NOMO-1 (cell line): ENCODE measurements at regions not wholly inside any gene's neighbourhood (a gene's known extent, or its start where the extent isn't known, plus 50 kb on each side); places are given as distances from the start of the nearest gene placed in this dataset.
"Not testable (repeated sequence)": the region's sequence is repeated elsewhere in the genome, so short reads cannot be mapped to it uniquely, and the experiment has no call there.

Source experiments
- DNase-seq, 2 experiments: peaks; one replicate each; lab custom pipeline; 2025; ENCODE audit not compliant: unreplicated experiment in 2 of 2; lab: John Stamatoyannopoulos, UW

DNA sequence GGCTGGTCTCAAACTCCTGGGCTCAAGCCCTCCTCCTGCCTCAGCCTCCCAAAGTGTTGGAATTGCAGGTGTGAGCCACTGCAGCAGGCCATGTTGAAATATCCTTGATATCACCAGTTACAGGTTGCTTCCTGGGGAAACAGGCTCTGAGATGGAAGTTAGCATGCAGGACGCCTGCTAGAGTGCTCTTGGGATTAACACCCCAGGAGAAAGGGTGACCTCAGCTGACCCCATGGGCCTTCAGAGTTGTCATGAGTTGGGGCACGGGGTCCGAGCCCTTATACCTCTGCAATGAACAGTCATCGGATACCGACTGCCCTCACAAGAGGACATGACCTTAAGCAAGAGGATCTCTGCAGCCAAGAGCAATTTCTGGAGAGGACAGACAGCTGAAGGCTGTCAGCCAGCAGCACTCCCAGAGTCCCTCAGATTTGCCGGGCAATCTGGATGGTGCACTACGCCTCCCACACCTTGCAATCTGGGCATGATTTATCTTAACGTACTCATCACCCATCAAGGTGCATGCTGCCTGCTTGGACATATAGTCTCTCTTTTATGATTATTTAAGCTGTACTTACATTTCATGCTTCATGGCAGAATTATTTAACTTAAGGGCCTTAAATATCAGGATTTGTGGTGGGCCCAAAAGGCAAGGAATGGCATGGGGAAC, 134.6 kb downstream of the ADSS2 start:
- DNase-seq: no peak

DNA sequence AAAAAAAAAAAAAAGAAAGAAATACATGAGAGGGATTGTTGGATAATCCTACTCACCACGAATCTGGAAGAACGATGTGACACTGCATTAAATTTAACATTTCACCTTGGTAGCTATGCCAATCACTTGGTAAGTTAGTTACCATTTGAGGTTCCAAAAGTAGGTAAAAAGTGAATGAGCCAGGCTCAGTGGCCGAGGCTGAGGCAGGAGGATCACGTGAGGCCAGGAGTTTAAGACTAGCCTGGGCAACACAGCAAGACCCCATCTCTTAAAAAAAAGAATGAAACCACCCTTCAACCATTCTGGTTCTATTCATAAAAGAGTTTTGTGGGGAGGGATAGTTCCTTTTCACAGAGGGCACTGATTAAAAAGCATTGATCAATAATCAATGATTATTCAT, 133.6 kb downstream of the ADSS2 start:
- DNase-seq: no peak

DNA sequence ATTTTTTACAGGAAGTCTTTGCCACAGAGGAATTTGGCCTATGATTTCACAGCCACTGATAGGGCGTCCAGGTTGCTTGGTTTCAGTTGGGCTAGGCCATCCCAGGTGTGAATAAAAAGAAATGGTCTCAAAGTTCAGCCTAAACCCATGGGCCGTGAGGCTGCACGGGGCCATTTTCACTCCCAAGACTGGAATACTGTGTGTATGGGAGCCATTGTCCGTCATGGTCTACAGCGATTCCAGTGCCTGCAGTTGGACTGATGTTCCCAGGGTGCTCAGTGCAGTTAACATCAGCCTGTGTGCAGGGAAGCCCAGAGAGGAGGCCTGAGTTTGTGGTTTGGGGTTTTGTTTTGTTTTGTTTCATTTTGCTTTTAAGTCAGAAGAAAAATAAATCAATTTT, 133.2 kb downstream of the ADSS2 start:
- no peak for DNase-seq

DNA sequence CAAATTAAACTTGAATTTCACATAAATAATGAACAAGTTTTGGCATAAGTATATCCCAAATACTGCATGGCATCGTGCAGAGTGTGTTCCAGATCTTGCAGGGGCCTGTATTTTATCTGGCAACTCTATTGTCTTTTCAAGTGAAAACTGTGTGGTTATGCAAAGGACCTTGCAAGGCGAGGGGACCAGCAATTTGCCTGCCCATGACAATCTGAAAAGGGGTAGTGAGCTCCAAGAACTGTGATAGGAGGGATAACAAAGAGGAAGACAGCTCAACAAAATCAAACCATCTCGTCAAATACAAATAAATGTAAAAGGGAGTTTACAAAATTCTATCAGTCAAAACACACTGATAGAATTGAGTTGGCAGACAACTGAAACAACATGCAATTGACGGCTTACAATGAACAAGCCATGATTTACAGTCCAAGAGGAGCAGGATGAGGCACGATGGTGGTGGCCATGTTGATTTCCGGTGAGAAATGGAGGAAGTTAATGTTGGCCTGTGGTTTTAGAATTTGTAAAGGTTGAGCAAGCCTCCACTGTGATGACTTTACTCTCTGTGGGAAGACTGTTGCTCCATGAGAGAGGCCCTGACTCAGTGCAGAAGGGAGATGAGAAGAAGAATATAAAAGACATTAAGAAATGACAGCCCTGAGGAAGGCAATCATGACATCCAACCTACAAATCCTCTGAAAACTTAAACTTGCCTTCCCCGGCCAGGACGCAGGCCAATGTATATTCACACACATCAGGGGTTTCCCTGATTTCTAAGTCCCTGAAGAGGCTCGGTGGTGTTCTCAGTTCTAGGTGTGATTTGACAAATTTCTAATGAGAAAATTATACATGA, 132.2 kb downstream of the ADSS2 start:
- DNase-seq: peak; percentile 81 to 98

DNA sequence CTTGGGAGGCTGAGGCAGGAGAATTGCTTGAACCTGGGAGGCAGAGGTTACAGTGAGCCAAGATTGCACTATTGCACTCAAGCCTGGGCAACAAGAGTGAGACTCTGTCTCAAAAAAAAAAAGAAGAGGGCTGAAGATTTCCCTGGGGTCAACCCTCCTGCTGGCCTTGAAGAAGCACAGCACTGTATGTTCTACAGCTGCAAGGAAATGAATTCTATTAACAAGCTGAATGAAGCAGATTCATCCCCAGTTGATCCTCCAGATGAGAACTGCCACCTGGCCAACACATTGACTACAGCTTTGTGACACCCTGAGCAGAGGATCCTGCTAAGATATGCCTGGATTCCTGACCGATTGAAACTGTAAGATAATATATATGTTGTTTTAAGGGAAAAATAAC, 129.5 kb downstream of the ADSS2 start:
- no peak for DNase-seq

DNA sequence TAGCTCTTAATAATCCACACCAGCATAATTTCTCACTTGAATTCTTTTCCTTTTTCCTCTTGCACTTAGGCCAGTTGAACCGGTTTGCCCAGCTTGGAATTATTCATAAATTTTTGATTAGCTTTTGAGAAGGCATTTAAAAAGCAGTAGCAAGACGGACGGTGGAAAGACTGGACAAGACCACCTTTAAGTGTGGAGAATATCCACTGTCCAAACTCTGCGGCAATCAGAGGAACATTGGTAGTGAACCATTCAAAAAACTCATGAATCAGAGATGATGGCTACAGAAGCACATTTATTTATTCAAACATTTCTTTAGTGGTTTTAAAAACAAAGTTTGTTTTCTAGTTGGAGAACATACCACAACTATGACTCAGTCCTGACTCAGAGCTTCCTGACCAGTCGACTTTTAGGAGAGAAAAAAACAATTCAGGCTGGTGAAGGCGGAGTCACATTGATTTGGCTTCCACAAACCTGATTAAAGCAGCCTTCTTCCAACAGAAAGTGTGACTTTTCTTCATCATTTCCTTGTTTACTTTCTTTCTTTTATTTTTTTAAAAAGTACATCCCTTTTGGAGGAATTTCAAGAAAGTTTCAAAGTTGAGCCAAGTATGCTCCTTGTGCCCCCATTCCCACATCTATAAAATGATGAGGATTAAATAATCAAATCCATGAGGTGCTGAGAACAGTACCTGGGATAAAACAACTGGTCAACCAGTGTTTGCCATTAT, 128.8 kb downstream of the ADSS2 start:
- peak; percentile 30 to 88 for DNase-seq

DNA sequence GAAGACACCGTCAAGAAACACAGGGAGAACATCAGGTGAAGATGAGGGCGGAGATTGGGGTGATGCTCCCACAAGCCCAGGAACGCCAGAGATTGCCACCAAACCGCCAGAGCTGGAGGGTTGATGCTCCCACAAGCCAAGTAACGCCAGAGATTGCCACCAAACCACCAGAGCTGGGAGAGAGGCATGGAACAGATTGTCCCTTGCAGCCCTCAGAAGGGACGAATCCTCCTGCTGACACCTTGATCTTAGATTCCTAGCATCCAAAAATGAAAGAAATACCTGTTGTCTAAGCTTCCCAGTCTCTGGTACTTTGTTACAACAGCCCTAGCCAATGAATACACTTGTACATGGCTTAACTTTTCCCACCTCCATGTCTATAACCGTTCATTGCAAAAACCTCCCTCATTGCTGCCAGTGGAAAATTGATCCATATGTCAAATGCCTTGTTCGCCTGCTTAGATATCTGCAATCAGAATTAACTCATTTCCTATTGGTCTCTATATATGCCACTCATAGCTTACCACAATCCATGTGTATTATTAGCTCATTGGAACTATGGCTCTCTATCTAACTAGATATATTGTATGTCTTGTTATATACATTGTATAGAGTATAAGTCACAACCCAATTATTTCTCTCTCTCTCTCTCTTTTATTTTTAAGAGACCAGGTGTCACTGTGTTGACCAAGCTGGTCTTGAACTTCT, 127.4 kb downstream of the ADSS2 start:
- no peak for DNase-seq

DNA sequence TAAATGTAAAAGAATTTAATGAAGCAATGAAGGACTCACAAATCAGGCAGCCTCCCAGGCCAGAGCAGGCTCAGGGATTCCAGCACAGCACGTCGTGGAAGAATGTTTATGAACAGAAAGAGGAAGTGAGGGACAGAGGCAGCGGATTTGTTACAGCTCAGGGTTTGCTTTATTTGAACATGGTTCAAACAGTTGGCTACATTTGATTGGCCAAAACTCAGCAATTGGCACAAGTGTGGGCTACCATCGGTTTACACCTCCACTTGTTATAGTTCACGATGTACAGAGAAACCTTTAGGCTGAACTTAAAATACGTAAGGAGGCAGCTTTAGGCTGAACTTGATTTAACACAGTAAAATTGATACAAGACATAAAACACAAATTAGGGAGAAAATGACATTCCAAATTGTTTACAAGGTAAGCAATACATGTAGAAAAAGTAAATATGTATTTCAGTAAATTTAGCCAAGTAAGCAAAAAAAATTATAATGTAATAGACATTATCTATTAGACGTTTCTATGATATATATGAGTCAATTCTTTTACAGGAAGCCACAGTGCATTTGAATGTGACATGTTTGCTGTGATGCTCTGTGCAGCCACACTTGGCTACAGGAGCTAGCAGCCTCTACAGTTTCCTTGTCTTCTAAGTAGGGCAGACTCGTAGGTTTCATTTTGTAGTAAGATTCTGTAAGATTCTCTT, 126.5 kb downstream of the ADSS2 start:
- peak; percentile 70 to 87 for DNase-seq

DNA sequence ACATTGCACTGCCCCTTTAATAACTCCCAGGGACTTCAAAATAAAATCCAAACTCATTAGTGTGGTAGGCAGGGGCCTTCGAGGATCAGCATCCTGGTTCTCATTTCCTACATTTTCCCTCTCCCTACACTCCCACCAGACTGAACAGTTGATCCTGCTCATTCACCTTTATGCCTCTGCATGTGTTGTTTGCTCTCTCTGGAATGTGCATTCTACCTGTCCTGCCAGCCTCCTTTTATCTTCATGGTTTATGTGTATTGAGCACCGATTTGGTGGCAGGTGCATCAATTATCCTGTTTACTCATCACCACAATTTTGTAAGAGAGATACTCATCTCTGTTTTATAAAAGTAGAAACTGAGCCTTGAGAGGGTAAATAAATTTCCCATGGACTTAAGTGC, 125.0 kb downstream of the ADSS2 start:
- no peak for DNase-seq

DNA sequence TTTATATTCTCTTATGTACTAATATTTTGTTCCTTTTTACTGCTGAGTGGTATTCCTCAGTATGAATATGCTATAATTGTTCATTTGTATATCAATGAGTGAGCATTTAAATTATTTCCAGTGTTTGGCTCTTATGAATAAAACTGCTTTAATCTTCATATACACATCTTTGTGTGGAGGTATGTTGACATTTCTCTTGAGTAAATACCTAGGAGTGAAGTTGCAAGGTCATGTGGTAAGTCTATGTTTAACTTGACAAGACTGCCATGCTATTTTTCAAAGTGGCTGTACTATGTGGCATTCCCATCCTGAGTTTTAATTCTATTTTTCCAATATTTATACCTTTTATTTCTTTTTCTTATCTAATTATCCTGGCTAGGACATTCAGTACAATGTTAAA, 124.2 kb downstream of the ADSS2 start:
- DNase-seq: no peak

DNA sequence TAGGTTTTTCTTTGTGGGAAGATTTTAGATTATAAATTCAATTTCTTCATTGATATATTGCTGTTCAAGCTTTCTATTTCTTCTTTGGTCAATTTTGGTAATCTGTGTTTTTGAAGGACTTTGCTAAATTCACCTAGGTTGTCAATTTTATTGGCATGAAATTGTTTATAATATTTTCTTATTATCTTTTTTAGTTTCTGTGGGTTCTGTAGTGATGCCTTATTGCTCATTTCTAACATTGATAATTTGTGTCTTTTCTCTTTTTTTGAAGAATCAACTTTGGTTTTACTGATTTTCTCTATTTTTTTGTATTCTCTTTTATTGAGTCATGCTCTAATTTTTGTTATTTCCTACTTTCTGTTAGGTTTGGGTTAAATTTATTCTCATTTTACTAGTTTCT, 123.2 kb downstream of the ADSS2 start:
- DNase-seq: no peak

DNA sequence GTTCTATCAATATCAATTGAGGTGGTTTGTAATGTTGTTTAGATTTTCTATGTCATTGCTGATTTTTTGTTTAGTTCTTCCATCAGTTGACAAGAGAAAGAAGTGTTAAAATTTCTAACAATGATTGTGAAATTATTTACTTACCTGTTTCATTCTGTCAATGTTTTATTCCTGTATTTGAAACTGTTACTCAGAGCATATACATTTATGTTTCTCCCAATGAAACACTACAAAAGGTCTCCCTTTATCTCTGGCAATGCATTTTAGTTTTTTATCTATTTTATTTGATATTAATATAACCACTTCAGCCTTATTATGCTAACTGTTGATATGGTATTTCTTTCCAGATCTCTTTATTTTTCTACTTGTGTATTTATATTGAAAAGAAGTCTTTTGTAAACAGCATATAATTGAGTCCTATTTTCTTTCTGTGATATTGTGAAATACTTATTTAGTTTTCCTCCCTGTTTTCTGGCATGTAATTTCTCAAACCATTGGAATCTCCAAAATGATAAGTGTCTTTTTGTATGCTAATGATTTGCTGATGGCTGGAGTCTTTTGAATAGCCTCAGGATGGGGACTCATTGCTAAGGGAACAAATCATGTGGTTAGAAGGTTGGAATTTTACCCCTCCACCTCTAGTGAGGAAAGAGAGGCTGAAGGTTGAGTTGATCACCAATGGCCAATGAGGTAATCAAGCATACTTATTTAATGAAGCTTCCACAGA, 122.0 kb downstream of the ADSS2 start:
- DNase-seq: no peak

DNA sequence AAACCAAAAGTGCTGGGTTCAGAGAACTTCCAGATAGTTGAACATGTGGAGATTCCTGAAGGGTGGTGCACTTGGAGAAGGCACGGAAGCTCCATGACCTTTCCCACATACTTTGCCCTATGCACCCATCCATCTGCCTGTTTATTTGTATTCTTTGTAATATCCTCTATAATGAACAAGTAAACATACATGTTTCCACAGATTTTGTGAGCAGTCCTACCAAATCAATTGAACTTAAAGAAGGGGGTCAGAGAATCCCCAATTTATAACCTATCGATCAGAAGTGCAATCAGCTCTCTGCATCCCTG, 121.4 kb downstream of the ADSS2 start:
- DNase-seq: no peak

DNA sequence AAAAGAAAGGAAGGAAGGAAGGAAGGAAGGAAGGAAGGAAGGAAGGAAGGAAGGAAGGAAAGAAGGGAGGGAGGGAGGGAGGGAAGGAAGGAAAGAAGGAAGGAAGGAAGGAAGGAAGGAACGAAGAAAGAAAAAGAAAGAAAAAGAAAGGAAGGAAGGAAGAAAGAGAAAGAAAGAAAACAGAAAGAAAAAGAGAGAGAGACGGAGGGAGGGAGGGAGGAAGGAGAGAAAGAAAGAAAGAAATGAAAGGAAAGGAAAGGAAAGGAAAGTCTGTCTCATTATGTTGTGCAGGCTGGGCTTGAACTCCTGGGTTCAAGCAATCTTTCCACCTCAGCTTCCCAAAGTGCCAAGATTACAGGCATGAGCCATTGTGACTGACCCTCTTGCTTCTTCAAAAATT, 118.9 kb downstream of the ADSS2 start:
- DNase-seq: not testable (repeated sequence)

DNA sequence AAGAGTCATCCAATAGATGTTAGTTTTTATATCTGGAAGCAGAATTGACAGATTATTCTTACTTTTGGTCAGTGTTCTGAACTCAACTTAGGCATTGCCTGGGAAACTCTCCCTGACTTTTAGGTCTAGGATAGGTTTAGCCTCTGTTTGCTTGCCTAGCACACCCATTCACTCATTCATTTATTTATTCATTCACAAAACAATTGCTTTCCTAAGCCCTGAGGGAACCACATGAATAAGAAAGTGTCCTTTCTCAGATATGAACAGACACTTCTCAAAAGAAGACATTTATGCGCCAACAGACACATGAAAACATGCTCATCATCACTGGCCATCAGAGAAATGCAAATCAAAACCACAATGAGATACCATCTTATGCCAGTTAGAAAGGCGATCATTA, 117.4 kb downstream of the ADSS2 start:
- DNase-seq: not testable (repeated sequence)

DNA sequence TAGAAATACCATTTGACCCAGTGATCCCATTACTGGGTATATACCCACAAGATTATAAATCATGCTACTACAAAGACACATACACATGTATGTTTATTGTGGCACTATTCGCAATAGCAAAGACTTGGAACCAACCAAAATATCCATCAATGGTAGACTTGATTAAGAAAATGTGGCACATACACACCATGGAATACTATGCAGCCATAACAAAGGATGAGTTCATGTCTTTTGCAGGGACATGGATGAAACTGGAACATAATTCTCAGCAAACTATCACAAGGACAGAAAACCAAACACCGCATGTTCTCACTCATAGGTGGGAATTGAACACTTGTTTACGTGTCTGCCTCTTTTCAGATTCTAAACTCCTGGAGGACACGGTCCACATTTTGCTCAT, 116.9 kb downstream of the ADSS2 start:
- not testable (repeated sequence) for DNase-seq

DNA sequence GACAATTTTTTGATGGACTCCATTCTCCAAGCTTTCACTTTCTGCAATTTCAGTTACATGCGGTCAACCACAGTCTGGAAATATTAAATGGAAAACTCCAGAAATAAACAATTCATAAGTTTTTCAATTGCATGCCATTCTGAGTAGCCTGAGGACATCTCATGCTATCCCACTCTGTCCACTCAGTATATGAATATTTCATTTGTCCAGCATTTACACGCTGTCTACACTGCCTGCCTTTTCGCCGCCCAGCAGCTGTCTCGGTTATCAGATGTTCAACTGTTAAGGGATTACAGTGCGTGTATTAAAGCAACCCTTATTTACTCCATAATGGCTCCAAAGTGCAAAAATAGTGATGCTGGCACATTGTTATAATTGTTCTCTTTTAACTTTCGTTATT, 116.3 kb downstream of the ADSS2 start:
- no peak for DNase-seq

DNA sequence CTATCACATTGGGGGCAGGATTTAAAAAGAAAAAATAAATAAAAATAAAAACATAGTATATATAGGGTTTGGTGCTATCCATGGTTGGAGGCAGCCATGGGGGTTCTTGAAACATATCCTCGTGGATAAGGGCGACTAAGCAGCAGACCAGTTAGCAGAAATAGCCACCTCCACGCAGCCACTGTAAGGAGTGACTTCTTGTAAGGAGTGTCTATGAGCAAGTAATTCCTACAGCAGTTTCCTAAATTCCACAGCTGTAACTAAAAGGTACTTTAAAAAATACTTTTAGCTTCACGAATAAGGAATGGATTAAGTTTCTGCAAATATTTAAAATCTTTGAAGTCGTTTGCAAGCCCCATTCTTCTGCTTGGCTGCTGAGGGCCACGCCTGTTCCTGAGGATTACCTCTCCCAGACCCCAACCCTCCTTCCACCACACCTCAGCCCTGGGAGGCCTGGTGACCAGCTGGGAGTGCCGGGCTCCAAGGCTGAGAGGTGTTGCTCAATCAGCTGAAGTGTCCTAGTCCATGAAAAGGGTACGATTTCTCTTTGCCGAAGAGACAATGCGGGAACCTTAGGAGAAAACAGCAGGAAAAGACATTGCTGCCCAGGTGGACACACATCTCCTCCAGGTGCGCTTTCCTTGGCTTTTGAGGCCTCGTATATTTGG, 115.3 kb downstream of the ADSS2 start:
- DNase-seq: no peak

DNA sequence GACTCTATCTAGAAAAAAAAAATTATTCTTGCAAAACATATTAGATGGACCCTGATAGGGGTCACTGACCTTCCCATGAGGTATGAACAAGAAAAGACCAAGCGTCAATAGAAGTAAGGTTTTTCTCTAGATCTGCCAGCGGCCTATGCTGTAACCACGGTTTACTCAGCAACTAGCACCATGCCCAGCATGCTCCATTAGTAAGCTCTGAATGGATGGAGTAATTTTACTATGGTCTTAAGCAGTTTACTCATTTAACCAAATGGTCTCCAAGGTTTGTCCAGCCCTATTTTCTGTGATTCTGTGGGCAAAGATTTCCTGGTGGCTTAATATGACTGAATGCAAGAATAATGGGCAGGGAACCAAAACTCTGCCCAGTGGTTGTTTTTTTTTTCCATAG, 113.9 kb downstream of the ADSS2 start:
- DNase-seq: no peak
